Fibroblast of pulmonary artery (primary cell): ENCODE measurements at regions not wholly inside any gene's neighbourhood (a gene's known extent, or its start where the extent isn't known, plus 50 kb on each side); places are given as distances from the start of the nearest gene placed in this dataset.

Source experiments
- DNase-seq: peaks from one replicate; pipeline ENCODE4 v3.0.0-alpha.2; 2010; ENCODE audit warnings: low read depth
- H3K4me3 ChIP-seq: replicated peaks from 2 replicates; pipeline ENCODE4 v1.5.1; 2011; ENCODE audit warnings: low read depth, mild to moderate bottlenecking, control low read depth, low read length, moderate library complexity
- TF ChIP-seq, protein P1 (sequence below): IDR thresholded peaks from 2 replicates; pipeline ENCODE4 v1.5.1; 2011; ENCODE audit warnings: mild to moderate bottlenecking, control low read depth, low read length, inconsistent platforms; ENCODE audit errors: missing control alignments

DNA sequence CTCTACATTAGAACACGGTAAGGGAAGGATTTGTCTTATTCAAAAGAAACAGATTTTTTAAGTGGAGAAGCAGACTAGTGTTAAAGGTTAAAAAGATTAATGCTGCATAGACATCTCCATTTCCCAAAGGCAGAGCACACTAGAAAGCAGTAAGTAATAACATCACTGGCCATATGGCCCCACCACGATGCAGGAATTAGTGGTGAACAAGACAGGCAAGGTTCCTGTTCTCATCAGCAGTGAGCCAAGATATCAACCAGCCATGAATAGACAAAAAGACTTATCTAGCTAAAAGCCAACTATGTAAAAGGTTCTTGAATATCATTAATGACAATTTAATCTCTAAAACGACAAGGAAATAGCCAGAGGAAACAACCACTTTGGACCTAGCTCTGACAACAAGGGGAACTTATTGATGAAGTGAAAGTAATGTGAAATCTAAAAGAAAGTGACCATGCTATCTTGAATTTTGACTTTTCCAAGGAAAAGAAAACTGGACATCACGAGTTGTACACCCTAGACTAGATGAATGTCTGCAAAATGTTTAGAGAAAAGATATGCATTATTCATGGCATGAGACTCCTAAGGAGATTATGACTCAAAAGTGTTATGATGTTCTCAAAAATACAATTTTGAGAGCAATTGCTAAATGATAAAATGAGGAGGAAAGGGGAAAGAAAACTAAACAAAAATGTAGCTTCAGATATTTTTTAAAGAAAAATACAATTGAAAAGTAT is 157.9 kb upstream of the STXBP5 start:
- TF ChIP-seq, protein P1, sequence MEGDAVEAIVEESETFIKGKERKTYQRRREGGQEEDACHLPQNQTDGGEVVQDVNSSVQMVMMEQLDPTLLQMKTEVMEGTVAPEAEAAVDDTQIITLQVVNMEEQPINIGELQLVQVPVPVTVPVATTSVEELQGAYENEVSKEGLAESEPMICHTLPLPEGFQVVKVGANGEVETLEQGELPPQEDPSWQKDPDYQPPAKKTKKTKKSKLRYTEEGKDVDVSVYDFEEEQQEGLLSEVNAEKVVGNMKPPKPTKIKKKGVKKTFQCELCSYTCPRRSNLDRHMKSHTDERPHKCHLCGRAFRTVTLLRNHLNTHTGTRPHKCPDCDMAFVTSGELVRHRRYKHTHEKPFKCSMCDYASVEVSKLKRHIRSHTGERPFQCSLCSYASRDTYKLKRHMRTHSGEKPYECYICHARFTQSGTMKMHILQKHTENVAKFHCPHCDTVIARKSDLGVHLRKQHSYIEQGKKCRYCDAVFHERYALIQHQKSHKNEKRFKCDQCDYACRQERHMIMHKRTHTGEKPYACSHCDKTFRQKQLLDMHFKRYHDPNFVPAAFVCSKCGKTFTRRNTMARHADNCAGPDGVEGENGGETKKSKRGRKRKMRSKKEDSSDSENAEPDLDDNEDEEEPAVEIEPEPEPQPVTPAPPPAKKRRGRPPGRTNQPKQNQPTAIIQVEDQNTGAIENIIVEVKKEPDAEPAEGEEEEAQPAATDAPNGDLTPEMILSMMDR: no peak
- H3K4me3 ChIP-seq: no peak overlapping the region
- DNase-seq: no peak

DNA sequence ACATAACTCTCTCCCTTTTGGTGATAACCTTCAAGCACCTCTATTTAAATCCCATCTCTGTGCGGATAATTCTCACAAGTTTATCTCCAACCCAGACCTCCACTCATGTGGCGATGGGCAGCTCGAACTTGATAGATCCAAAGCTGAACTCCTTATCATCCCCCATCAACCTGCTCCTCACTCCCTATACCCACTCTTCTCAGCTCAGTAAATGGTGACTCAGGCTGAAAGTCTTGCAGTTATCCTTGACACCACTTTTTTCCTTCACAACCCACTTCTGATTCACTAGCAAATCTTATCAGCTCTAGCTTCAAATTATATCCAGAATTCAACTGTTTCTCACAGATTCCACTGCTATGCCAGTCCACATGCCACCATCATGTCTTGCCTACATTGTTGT is 155.3 kb upstream of the STXBP5 start:
- DNase-seq: no peak
- H3K4me3 ChIP-seq: no peak overlapping the region
- TF ChIP-seq, protein P1: no peak

DNA sequence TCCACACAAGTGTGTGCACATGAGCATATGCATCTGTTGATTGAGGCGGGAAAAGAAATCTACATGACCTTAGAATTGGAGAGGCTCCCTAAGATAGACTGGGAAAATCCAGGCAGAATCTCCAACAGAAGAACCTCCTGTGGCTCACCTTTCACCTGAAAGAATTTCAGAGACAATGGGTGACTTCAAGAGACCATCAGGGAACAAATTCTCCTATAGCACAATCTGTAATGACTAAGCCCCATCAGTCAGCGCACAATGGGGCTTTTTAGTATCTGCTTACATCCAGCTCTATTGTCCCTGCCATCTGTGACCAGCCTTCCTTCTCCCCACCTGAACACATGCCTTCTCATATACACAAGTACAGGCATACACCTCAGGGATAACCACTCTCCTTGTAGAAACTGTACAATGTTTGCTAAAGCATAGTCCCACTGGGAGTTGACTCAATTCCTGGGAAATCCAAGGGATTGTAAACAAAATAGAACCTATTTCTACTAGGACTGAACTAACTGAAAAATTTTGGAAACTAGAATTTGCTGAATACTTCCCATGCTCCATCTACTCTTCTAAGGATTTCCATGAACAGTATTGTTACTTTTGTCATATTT is 150.8 kb upstream of the STXBP5 start:
- no peak for DNase-seq
- TF ChIP-seq, protein P1: no peak
- no peak overlapping the region for H3K4me3 ChIP-seq

DNA sequence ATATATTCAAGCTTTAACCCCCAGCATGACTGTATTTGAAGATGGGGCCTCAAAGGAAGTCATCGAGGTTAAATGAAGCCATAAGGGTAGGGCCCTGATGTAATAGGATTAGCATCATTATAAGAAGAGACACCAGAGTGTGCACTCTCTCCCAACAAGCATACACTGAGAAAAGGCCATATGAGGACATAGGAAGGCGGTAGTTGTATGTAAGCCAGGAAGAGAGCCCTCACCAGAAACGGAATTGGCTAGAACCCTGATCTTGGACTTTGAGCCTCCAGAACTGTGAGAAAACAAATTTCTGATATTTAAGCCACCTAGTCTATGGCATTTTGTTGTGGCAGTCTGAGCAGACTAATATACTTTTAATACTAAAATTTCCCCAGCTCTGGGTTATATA is 150.1 kb upstream of the STXBP5 start:
- TF ChIP-seq, protein P1: no peak
- DNase-seq: no peak
- H3K4me3 ChIP-seq: no peak overlapping the region

DNA sequence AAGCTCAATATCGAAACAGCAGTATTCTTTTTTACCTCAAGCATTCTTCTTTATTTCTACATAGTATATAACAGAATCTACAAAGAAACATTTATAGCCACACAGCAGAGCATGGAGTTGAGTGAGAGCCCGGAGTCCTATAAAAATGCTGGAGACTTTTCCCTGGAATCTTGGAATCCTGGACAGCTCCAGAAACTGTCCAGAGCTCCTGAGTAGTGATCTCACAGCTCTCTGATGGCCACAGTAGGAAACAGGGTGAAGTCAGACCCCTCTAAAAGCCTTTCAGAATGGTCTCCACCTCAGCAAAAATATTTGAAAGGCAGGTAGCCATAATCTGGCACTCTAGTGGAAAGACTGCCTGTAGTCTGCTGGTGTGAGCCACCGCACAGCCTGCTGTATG is 149.3 kb upstream of the STXBP5 start:
- TF ChIP-seq, protein P1: no peak
- H3K4me3 ChIP-seq: no peak overlapping the region
- DNase-seq: no peak

DNA sequence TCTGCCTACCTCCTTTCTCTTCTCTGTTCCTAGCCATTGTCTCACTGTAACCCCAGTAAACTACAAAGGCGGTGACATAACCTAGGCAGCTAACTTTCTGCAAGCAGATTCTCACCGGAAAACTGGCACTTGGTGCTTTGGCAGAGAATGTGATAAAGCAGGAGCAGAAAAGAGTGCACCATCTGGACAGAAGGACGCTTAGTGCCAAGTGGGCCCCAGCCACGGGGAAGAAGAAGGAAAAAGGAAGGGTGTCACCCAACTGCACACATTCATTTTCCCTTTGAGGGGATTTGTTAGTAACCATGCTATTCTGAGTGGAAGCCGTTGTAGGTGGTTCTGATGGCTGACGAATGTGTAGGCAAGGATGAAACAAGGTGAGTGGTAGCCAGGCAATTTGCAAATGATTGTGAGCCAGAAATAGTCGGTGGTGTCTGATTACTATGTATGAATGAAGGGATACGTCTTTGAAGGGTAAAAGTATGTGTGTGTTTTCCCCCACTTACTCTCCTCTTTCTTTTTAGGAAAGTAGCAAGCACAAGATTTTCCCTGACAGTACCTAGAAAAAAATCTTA is 148.3 kb upstream of the STXBP5 start:
- TF ChIP-seq, protein P1: no peak
- no peak overlapping the region for H3K4me3 ChIP-seq
- no peak for DNase-seq
